GM12878 (cell line): ENCODE measurements at regions not wholly inside any gene's neighbourhood (a gene's known extent, or its start where the extent isn't known, plus 50 kb on each side); places are given as distances from the start of the nearest gene placed in this dataset.

ENCODE experiments used
- ATAC-seq: fragments of 200-7000 bp; cut with Tn5 transposase; 3 replicates; pipeline ENCODE4 v1.9.1; 2020; ENCODE audit warnings: mild to moderate bottlenecking, moderate library complexity
- BruUV-seq: library from RNA; stranded (reverse); fragments of 400-500 nt; replicated peaks from 2 replicates; lab custom pipeline; 2021; lab: Mats Ljungman, UMichigan
- CTCF ChIA-PET: fragments of 300-600 bp; sonication (Branson Sonifier 250); formaldehyde crosslinking; extraction: SDS; loops from one replicate; lab custom pipeline; 2021; ENCODE audit warnings: inconsistent platforms; lab: Yijun Ruan, JAX
- POLR2A ChIA-PET: fragments of 350-600 bp; formaldehyde crosslinking; extraction: SDS; loops from one replicate; lab custom pipeline; 2021; ENCODE audit warnings: inconsistent platforms; lab: Charles Lee
- RAD21 ChIA-PET: fragments of 300-600 bp; sonication (Branson Sonifier 250); formaldehyde crosslinking; loops from one replicate; lab custom pipeline; 2023; ENCODE audit warnings: antibody characterized with exemption; ENCODE audit not compliant: unreplicated experiment; lab: Charles Lee
- SMC1A ChIA-PET: fragments of 300-600 bp; sonication (Branson Sonifier 250); formaldehyde crosslinking; loops from one replicate; lab custom pipeline; 2023; ENCODE audit not compliant: unreplicated experiment, uncharacterized antibody; lab: Charles Lee
- DNase-seq: peaks from one replicate; pipeline ENCODE4 v3.0.0-alpha.2; 2011; ENCODE audit warnings: low read depth, low spot score
- FAIRE-seq: peaks from 3 replicates; lab custom pipeline; 2011; peaks lifted over from hg19 to GRCh38; lab: Jason Lieb, UNC
- H2AFZ ChIP-seq: 2 replicates; pipeline ENCODE4 v1.6.0; 2011; ENCODE audit warnings: low read depth, low read length, control low read depth; ENCODE audit not compliant: control insufficient read depth
- H3K27ac ChIP-seq: 2 replicates; pipeline ENCODE4 v1.5.1; 2011; ENCODE audit warnings: control low read depth; ENCODE audit not compliant: control insufficient read depth, insufficient read depth
- H3K27me3 ChIP-seq, 2 experiments: replicated peaks in 1 of 2; 2 replicates each; pipeline versions ENCODE4 v1.6.0 to v1.6.1; 2011; ENCODE audit warnings: low read length in 1 of 2; ENCODE audit not compliant: control insufficient read depth in 2 of 2, insufficient read depth in 2 of 2
- H3K36me3 ChIP-seq, 2 experiments: 2 replicates each; pipeline ENCODE4 v1.5.1; 2011; ENCODE audit warnings: low read length in 1 of 2; ENCODE audit not compliant: control insufficient read depth in 2 of 2, insufficient read depth in 2 of 2
- H3K4me1 ChIP-seq: 2 replicates; pipeline ENCODE4 v1.6.1; 2011; ENCODE audit warnings: mild to moderate bottlenecking, low read length, moderate library complexity, mixed read lengths; ENCODE audit not compliant: control insufficient read depth, insufficient read depth
- H3K4me2 ChIP-seq: 2 replicates; pipeline ENCODE4 v1.6.0; 2011; ENCODE audit warnings: control low read depth; ENCODE audit not compliant: control insufficient read depth, insufficient read depth
- H3K4me3 ChIP-seq: fragments of 200-600 bp; sonication (generic); 2 replicates; pipeline ENCODE4 v1.5.1; 2016
- H3K79me2 ChIP-seq: 2 replicates; pipeline ENCODE4 v1.6.0; 2011; ENCODE audit warnings: low read length; ENCODE audit not compliant: control insufficient read depth, insufficient read depth
- H3K9ac ChIP-seq: 2 replicates; pipeline ENCODE4 v1.8.0; 2011; ENCODE audit warnings: low read length, control low read depth, mixed read lengths; ENCODE audit not compliant: control insufficient read depth, insufficient read depth
- H3K9me3 ChIP-seq: replicated peaks from 3 replicates; pipeline ENCODE4 v1.5.1; 2011; ENCODE audit warnings: mild to moderate bottlenecking, low read length; ENCODE audit not compliant: control insufficient read depth, insufficient read depth
- H4K20me1 ChIP-seq: 2 replicates; pipeline ENCODE4 v1.6.0; 2011; ENCODE audit not compliant: control insufficient read depth, insufficient read depth
- EED ChIP-seq: sonication (generic); IDR thresholded peaks from 2 replicates; pipeline ENCODE4 v1.6.1; 2016; ENCODE audit warnings: antibody characterized with exemption, low read depth
- FOXM1 ChIP-seq: IDR thresholded peaks from 2 replicates; pipeline ENCODE4 v1.6.1; 2012; ENCODE audit warnings: low read depth, mild to moderate bottlenecking, inconsistent platforms, low read length, moderate library complexity
- MLLT1 ChIP-seq: fragments of 450-650 bp; IDR thresholded peaks from 2 replicates; pipeline ENCODE4 v1.6.1; 2016; ENCODE audit warnings: mild to moderate bottlenecking
- POLR2AphosphoS5 ChIP-seq: IDR thresholded peaks from 2 replicates; pipeline ENCODE4 v1.6.1; 2011; ENCODE audit warnings: mild to moderate bottlenecking, low read length, inconsistent platforms
- RUNX3 ChIP-seq: IDR thresholded peaks from 2 replicates; pipeline ENCODE4 v1.6.1; 2012; ENCODE audit warnings: low read length, inconsistent platforms
- SMARCA5 ChIP-seq: fragments of 450-650 bp; IDR thresholded peaks from 2 replicates; pipeline ENCODE4 v1.6.1; 2017; ENCODE audit warnings: mild to moderate bottlenecking
- ZBED1 ChIP-seq: IDR thresholded peaks from 2 replicates; pipeline ENCODE4 v1.6.1; 2016; ENCODE audit warnings: borderline replicate concordance
- ZBTB40 ChIP-seq: fragments of 450-650 bp; IDR thresholded peaks from 2 replicates; pipeline ENCODE4 v1.6.1; 2016; ENCODE audit warnings: mild to moderate bottlenecking, moderate library complexity, borderline replicate concordance
- ZNF207 ChIP-seq: fragments of 450-650 bp; IDR thresholded peaks from 2 replicates; pipeline ENCODE4 v1.6.1; 2014; ENCODE audit warnings: antibody characterized with exemption, mild to moderate bottlenecking, borderline replicate concordance
- ZNF622 ChIP-seq: fragments of 450-650 bp; IDR thresholded peaks from 2 replicates; pipeline ENCODE4 v1.6.1; 2017; ENCODE audit warnings: mild to moderate bottlenecking, inconsistent platforms
- in situ Hi-C: fragments of 300-500 bp; cut with MboI; formaldehyde crosslinking; loops from 9 replicates; pipeline ENCODE4 v1.14.3; 2018; ENCODE audit warnings: mixed read lengths
- intact Hi-C: fragments of 100-400 bp; cut with micrococcal nuclease; formaldehyde crosslinking; loops from one replicate; pipeline ENCODE4 v1.14.2; 2022; ENCODE audit not compliant: unreplicated experiment

GRCh38 chr6:6781873-6782227, 193.3 kb downstream of the LY86 start:
- ChIA-PET SMC1A (interaction anchor here (0.6 kb wide), 1 partner anchor 48 kb away, joined by 3 read pairs; no protein-coding TSS in a partner anchor), POLR2A (no interaction called here), CTCF (interaction anchor here (1.2 kb wide), 1 partner anchor 106 kb away, joined by 3 read pairs; no protein-coding TSS in a partner anchor), RAD21 (interaction anchor here (0.7 kb wide), 1 partner anchor 37 kb away, joined by 3 read pairs; no protein-coding TSS in a partner anchor)
- Histone ChIP-seq H3K27me3 (peaks cover 0 to 2% of the 10 kb centered on the region in 2 experiments; a peak in 1 of 4 replicates), H3K79me2 (no peaks in the 10 kb centered on the region), H3K36me3 (no peaks in the 10 kb centered on the region), H3K4me3 (no peak overlapping the region), H4K20me1 (no peaks in the 10 kb centered on the region), H2AFZ (no peak overlapping the region), H3K4me2 (no peak overlapping the region), H3K4me1 (no peaks in the 10 kb centered on the region), H3K9ac (no peak overlapping the region), H3K27ac (no peak overlapping the region), H3K9me3 (no peaks in the 10 kb centered on the region; the same call in 2 of the 3 replicates)
- intact Hi-C loops (no loop called here), in situ Hi-C loops (no loop called here)
- FAIRE-seq (no peak), ATAC-seq (no peak), DNase-seq (no peak)
- no TSS peak for BruUV-seq
- TF ChIP-seq ZBED1 = no peak
- no peak for TF ChIP-seq EED
- no peak for TF ChIP-seq MLLT1
- no peak for TF ChIP-seq RUNX3
- no peak for TF ChIP-seq FOXM1
- TF ChIP-seq SMARCA5 = no peak
- no peak for TF ChIP-seq POLR2AphosphoS5
- no peak for TF ChIP-seq ZBTB40
- no peak for TF ChIP-seq ZNF207
- no peak for TF ChIP-seq ZNF622
